HL-60 (cell line): ENCODE measurements at regions not wholly inside any gene's neighbourhood (a gene's known extent, or its start where the extent isn't known, plus 50 kb on each side); places are given as distances from the start of the nearest gene placed in this dataset.

Experiments
- GABPA ChIP-seq: IDR thresholded peaks from 2 replicates; pipeline ENCODE4 v1.6.1; 2012; ENCODE audit warnings: low read depth
- POLR2AphosphoS5 ChIP-seq: IDR thresholded peaks from 2 replicates; pipeline ENCODE4 v1.6.1; 2012; ENCODE audit warnings: low read depth
- SPI1 ChIP-seq: IDR thresholded peaks from 2 replicates; pipeline ENCODE4 v1.6.1; 2012; ENCODE audit warnings: low read depth, mild to moderate bottlenecking, borderline replicate concordance
- TF ChIP-seq, protein P1 (sequence below): IDR thresholded peaks from one replicate; pipeline ENCODE4 v1.5.1; 2011; ENCODE audit warnings: low read length, control low read depth, inconsistent platforms; ENCODE audit not compliant: insufficient read depth
- TF ChIP-seq, protein P2 (sequence below): IDR thresholded peaks from 2 replicates; pipeline ENCODE4 v1.6.1; 2012; ENCODE audit warnings: low read depth; ENCODE audit not compliant: insufficient replicate concordance

DNA sequence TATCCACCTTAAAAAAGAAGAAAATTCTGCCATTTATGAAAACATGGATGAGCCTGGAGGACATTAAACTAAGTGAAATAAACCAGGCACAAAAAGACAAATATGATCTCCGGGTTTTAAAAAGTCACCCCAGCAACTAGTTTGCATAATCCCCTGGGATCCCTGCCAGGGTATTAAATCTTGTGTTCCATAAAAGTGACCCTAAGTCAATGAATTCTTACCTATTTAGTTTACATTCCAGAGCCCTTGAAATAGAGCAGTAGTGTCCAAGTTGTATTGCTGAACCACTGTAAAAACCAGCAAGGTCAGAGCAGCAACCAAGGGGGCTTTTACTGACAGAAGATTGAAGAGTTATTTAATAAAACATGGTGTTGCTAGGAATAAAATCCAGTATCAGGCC lies 716.8 kb upstream of the BCHE start:
- TF ChIP-seq, protein P1, sequence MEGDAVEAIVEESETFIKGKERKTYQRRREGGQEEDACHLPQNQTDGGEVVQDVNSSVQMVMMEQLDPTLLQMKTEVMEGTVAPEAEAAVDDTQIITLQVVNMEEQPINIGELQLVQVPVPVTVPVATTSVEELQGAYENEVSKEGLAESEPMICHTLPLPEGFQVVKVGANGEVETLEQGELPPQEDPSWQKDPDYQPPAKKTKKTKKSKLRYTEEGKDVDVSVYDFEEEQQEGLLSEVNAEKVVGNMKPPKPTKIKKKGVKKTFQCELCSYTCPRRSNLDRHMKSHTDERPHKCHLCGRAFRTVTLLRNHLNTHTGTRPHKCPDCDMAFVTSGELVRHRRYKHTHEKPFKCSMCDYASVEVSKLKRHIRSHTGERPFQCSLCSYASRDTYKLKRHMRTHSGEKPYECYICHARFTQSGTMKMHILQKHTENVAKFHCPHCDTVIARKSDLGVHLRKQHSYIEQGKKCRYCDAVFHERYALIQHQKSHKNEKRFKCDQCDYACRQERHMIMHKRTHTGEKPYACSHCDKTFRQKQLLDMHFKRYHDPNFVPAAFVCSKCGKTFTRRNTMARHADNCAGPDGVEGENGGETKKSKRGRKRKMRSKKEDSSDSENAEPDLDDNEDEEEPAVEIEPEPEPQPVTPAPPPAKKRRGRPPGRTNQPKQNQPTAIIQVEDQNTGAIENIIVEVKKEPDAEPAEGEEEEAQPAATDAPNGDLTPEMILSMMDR = no peak
- TF ChIP-seq, protein P2, sequence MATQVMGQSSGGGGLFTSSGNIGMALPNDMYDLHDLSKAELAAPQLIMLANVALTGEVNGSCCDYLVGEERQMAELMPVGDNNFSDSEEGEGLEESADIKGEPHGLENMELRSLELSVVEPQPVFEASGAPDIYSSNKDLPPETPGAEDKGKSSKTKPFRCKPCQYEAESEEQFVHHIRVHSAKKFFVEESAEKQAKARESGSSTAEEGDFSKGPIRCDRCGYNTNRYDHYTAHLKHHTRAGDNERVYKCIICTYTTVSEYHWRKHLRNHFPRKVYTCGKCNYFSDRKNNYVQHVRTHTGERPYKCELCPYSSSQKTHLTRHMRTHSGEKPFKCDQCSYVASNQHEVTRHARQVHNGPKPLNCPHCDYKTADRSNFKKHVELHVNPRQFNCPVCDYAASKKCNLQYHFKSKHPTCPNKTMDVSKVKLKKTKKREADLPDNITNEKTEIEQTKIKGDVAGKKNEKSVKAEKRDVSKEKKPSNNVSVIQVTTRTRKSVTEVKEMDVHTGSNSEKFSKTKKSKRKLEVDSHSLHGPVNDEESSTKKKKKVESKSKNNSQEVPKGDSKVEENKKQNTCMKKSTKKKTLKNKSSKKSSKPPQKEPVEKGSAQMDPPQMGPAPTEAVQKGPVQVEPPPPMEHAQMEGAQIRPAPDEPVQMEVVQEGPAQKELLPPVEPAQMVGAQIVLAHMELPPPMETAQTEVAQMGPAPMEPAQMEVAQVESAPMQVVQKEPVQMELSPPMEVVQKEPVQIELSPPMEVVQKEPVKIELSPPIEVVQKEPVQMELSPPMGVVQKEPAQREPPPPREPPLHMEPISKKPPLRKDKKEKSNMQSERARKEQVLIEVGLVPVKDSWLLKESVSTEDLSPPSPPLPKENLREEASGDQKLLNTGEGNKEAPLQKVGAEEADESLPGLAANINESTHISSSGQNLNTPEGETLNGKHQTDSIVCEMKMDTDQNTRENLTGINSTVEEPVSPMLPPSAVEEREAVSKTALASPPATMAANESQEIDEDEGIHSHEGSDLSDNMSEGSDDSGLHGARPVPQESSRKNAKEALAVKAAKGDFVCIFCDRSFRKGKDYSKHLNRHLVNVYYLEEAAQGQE = no peak
- TF ChIP-seq POLR2AphosphoS5 = no peak
- TF ChIP-seq SPI1 = no peak
- TF ChIP-seq GABPA = no peak
